ENCODE measurements at regions not wholly inside any gene's neighbourhood (a gene's known extent, or its start where the extent isn't known, plus 50 kb on each side); places are given as distances from the start of the nearest gene placed in this dataset.

- DNase-seq = no peak
Observed at GRCh38 chr2:59622599-59623308, 930.7 kb downstream of the BCL11A start.

- no peak for DNase-seq
Observed at GRCh38 chr2:59604123-59604522, 949.3 kb downstream of the BCL11A start.

- DNase-seq = no peak
Observed at GRCh38 chr2:59594671-59595222, 958.7 kb downstream of the BCL11A start.

GRCh38 chr2:59590798-59591197 is 962.7 kb downstream of the BCL11A start:
- DNase-seq = no peak

- DNase-seq = no peak
Observed at GRCh38 chr2:59589881-59590280, 963.6 kb downstream of the BCL11A start.

- no peak for DNase-seq
Observed at GRCh38 chr2:59588286-59588685, 965.2 kb downstream of the BCL11A start.

- no peak for DNase-seq
Observed at GRCh38 chr2:59586176-59586575, 967.3 kb downstream of the BCL11A start.

- DNase-seq = peak; percentile 41
Observed at GRCh38 chr2:59585655-59586054, 967.8 kb downstream of the BCL11A start.

- no peak for DNase-seq
Observed at GRCh38 chr2:59584958-59585357, 968.5 kb downstream of the BCL11A start.

GRCh38 chr2:59583173-59583765 is 970.2 kb downstream of the BCL11A start:
- no peak for DNase-seq

- DNase-seq = no peak
Observed at GRCh38 chr2:59578349-59578748, 975.1 kb downstream of the BCL11A start.

GRCh38 chr2:59575191-59575590 is 978.3 kb downstream of the BCL11A start:
- DNase-seq = no peak

GRCh38 chr2:59572227-59572626 is 981.2 kb downstream of the BCL11A start:
- no peak for DNase-seq

- DNase-seq = no peak
Observed at GRCh38 chr2:59570818-59571217, 982.6 kb downstream of the BCL11A start.

- DNase-seq = no peak
Observed at GRCh38 chr2:59569124-59569523, 984.3 kb downstream of the BCL11A start.

GRCh38 chr2:59568461-59568860 is 985.0 kb downstream of the BCL11A start:
- DNase-seq = no peak

- no peak for DNase-seq
Observed at GRCh38 chr2:59567151-59567550, 986.3 kb downstream of the BCL11A start.

GRCh38 chr2:59566739-59567138 is 986.7 kb downstream of the BCL11A start:
- no peak for DNase-seq

GRCh38 chr2:59561281-59561680 is 992.2 kb downstream of the BCL11A start:
- DNase-seq = no peak

- no peak for DNase-seq
Observed at GRCh38 chr2:59560769-59561168, 992.7 kb downstream of the BCL11A start.

GRCh38 chr2:59540864-59541263 is 1012.6 kb downstream of the BCL11A start:
- no peak for DNase-seq

- DNase-seq = no peak
Observed at GRCh38 chr2:59538398-59538911, 1015.0 kb downstream of the BCL11A start.

GRCh38 chr2:59532808-59533207 is 1020.6 kb downstream of the BCL11A start:
- no peak for DNase-seq

- no peak for DNase-seq
Observed at GRCh38 chr2:59530258-59530657, 1023.2 kb downstream of the BCL11A start.

Data from NCI-H510A (cell line).